Type B pancreatic cell (in vitro differentiated cells): ENCODE measurements at regions not wholly inside any gene's neighbourhood (a gene's known extent, or its start where the extent isn't known, plus 50 kb on each side); places are given as distances from the start of the nearest gene placed in this dataset.
"Not testable (repeated sequence)": the region's sequence is repeated elsewhere in the genome, so short reads cannot be mapped to it uniquely, and the experiment has no call there.

ENCODE experiments used
- DNase-seq: peaks from one replicate; pipeline ENCODE4 v3.0.0; 2021; ENCODE audit warnings: mixed read lengths; ENCODE audit not compliant: unreplicated experiment; ENCODE audit errors: extremely low spot score
- H3K27ac Mint-ChIP-seq: 2 replicates; pipeline ENCODE4 v1.8.0; 2021; ENCODE audit warnings: mild to moderate bottlenecking, mixed read lengths
- H3K27me3 Mint-ChIP-seq: 2 replicates; pipeline ENCODE4 v1.8.0; 2021; ENCODE audit warnings: mixed read lengths
- H3K36me3 Mint-ChIP-seq: 2 replicates; pipeline ENCODE4 v1.8.0; 2021; ENCODE audit warnings: mixed read lengths
- H3K4me1 Mint-ChIP-seq: one replicate; pipeline ENCODE4 v1.8.0; 2021; ENCODE audit warnings: mixed read lengths; ENCODE audit not compliant: unreplicated experiment
- H3K4me3 Mint-ChIP-seq: 2 replicates; pipeline ENCODE4 v1.8.0; 2021; ENCODE audit warnings: mild to moderate bottlenecking, mixed read lengths
- H3K9me3 Mint-ChIP-seq: 2 replicates; pipeline ENCODE4 v1.8.0; 2021; ENCODE audit warnings: mixed read lengths
- TF ChIP-seq, protein P1 (sequence below): fragments of 200-600 bp; sonication (generic); conservative IDR thresholded peaks from 2 replicates; pipeline ENCODE4 v1.5.0; 2021; ENCODE audit warnings: antibody characterized with exemption, mild to moderate bottlenecking

DNA sequence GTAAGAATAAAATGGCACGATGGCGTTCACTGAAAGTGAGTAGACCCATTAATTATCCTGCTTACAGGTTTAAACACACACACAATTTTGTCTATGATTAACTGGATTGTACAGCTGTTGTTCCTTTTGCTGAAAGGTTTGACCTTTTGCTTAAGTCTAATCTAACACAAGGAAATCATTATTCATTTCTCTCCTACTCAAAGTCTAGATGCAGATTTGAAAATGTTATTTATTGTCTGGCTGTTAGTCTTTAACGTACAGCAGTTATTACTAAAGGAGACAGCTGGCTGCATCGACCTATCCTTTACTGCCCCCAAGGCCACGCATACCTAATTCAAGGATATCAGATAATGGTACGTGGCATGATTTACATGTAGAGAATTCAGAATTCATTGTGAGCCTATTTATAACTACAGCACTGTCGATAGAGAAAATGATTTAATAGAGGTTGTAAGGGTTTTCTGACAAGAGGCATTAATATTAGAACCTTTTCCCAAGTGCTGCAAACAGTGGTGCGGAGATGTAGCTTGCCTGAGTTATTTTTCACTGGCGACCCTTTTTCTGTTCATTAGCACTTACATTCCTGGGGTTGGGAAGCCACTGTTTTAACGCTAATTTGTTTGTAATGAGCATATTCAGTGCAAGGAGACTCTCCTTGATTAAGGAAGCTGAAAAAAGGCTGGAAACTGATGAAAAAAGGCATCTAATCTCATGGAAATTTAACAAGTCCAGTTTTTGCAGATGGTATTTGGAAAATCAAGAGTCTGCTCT, 368.4 kb upstream of the GRAMD2B start:
- Mint-ChIP-seq H3K27ac (peak overlapping the region; percentile 65), H3K4me1 (peaks cover 31% of the 10 kb centered on the region), H3K9me3 (peaks cover 5% of the 10 kb centered on the region), H3K27me3 (peaks cover 56% of the 10 kb centered on the region), H3K4me3 (peak overlapping the region; percentile 65), H3K36me3 (no peaks in the 10 kb centered on the region)
- TF ChIP-seq, protein P1, sequence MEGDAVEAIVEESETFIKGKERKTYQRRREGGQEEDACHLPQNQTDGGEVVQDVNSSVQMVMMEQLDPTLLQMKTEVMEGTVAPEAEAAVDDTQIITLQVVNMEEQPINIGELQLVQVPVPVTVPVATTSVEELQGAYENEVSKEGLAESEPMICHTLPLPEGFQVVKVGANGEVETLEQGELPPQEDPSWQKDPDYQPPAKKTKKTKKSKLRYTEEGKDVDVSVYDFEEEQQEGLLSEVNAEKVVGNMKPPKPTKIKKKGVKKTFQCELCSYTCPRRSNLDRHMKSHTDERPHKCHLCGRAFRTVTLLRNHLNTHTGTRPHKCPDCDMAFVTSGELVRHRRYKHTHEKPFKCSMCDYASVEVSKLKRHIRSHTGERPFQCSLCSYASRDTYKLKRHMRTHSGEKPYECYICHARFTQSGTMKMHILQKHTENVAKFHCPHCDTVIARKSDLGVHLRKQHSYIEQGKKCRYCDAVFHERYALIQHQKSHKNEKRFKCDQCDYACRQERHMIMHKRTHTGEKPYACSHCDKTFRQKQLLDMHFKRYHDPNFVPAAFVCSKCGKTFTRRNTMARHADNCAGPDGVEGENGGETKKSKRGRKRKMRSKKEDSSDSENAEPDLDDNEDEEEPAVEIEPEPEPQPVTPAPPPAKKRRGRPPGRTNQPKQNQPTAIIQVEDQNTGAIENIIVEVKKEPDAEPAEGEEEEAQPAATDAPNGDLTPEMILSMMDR: no peak
- DNase-seq: no peak

DNA sequence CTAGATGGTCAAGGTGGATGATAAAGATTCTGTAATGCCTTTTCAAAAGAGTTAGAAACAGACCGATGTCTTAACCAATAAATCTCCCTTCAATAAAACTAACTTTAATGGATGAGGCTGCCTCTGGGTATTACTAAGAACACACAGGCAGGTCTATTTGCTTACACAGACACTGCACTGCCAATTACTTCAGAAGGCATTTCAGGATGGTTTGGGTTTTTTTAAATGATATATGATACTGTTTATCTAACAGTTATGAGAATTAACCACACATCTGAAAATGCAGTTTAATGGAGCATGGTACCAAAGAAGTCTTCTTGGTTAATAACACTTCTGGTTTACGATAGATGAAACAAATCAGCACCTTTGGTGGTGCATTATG, 367.9 kb upstream of the GRAMD2B start:
- peaks cover 5% of the 10 kb centered on the region for H3K9me3 Mint-ChIP-seq
- DNase-seq: no peak
- peak overlapping the region; percentile 65 for H3K27ac Mint-ChIP-seq
- peak overlapping the region; percentile 65 for H3K4me3 Mint-ChIP-seq
- H3K4me1 Mint-ChIP-seq: peaks cover 31% of the 10 kb centered on the region
- peaks cover 57% of the 10 kb centered on the region for H3K27me3 Mint-ChIP-seq
- no peaks in the 10 kb centered on the region for H3K36me3 Mint-ChIP-seq
- TF ChIP-seq, protein P1: no peak

DNA sequence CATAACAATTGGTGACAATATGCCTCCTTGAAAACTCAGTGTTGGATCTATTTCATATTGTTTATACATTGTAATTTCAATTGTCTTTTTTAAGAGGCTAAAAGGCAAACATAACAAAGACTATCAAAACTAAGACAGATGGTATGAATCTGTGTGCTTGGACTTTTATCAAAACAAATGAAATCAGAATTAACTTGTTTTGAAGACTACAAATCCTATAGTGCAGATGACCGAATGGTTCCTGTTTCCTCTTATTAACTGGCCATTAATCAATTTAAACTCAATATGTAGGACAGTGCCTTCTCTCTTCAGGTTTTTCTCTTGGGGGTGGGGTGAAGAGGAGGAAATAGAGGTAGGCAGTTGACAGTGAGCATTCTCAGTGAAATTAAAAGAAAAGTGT, 366.9 kb upstream of the GRAMD2B start:
- Mint-ChIP-seq H3K36me3 (no peaks in the 10 kb centered on the region), H3K9me3 (peaks cover 5% of the 10 kb centered on the region), H3K4me1 (peaks cover 31% of the 10 kb centered on the region), H3K27ac (no peak overlapping the region), H3K27me3 (peaks cover 54% of the 10 kb centered on the region), H3K4me3 (no peak overlapping the region)
- DNase-seq: no peak
- TF ChIP-seq, protein P1: no peak

DNA sequence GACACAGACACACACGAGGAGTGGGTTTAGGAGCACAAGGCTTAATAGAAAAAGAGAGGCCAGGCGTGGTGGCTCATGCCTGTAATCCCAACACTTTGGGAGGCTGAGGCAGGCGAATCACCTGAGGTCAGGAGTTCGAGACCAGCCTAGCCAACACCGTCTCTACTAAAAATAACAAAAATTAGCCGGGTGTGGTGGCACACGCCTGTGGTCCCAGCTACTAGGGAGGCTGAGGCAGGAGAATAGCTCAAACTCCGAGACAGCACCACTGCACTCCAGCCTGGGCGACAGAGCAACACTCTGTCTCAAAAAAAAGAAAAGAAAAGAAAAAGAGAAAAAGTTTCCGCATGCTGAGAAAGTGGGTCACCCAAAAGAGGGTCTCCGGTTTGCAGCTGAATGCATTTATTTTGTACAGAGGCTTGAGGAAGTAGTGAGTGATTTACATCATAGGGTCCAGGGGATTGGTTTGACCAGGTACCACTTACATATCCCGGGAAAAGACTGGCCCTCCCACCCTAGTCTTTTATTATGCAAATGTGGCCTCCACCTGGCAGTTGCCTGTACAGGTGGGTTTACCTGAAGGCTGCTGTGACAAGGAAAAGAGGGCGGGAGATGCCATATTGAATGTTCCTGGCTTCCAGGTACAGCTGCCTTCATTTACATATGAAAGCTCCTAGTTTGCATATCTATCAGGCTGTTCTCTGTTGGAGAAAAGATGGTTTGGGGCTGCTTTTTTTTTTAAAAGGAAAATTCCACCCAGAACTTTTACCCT, 366.2 kb upstream of the GRAMD2B start:
- DNase-seq: no peak
- Mint-ChIP-seq H3K4me1 (peaks cover 32% of the 10 kb centered on the region), H3K27me3 (peaks cover 48% of the 10 kb centered on the region), H3K9me3 (peaks cover 5% of the 10 kb centered on the region), H3K4me3 (no peak overlapping the region), H3K27ac (no peak overlapping the region), H3K36me3 (no peaks in the 10 kb centered on the region)
- TF ChIP-seq, protein P1: no peak

DNA sequence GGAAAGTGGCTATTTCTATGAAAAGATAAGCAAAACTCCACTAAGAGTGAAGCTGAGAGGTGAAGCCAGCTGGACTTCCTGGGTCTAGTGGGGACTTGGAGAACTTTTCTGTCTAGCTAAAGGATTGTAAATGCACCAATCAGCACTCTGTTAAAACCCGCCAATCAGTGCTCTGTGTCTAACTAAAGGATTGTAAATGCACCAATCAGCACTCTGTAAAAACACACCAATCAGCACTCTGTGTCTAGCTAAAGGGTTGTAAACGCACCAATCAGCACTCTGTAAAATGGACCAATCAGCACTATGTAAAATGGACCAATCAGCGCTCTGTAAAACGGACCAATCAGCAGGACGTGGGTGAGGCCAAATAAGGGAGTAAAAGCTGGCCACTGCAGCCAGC, 364.8 kb upstream of the GRAMD2B start:
- H3K4me3 Mint-ChIP-seq, H3K9me3 Mint-ChIP-seq, H3K36me3 Mint-ChIP-seq, DNase-seq, H3K27ac Mint-ChIP-seq: not testable (repeated sequence)
- peaks cover 51% of the 10 kb centered on the region for H3K27me3 Mint-ChIP-seq
- H3K4me1 Mint-ChIP-seq: peaks cover 37% of the 10 kb centered on the region
